A673 (cell line): ENCODE measurements at regions not wholly inside any gene's neighbourhood (a gene's known extent, or its start where the extent isn't known, plus 50 kb on each side); places are given as distances from the start of the nearest gene placed in this dataset.

Source experiments
- BruUV-seq: library from RNA; stranded (reverse); fragments of 400-500 nt; replicated peaks from 2 replicates; lab custom pipeline; 2021; lab: Mats Ljungman, UMichigan
- CTCF ChIA-PET: fragments of 300-600 bp; sonication (Branson Sonifier 250); formaldehyde crosslinking; loops from one replicate; lab custom pipeline; 2022; ENCODE audit warnings: antibody characterized with exemption; lab: Charles Lee
- POLR2A ChIA-PET: fragments of 300-600 bp; sonication (Branson Sonifier 250); formaldehyde crosslinking; loops from one replicate; lab custom pipeline; 2022; ENCODE audit warnings: antibody characterized with exemption; ENCODE audit not compliant: low non-redundant PET; lab: Charles Lee
- DNase-seq: peaks from one replicate; pipeline ENCODE4 v3.0.0-alpha.2; 2015; ENCODE audit warnings: low spot score
- H3K27ac ChIP-seq: fragments of 200-600 bp; sonication (generic); 2 replicates; pipeline ENCODE4 v1.5.1; 2016; ENCODE audit warnings: mixed run types, low read depth, mild to moderate bottlenecking, mixed read lengths, antibody characterized with exemption, low read length; ENCODE audit not compliant: poor library complexity, severe bottlenecking
- H3K27me3 ChIP-seq: fragments of 200-600 bp; sonication (generic); replicated peaks from 2 replicates; pipeline ENCODE4 v1.6.1; 2017; ENCODE audit warnings: mixed run types, low read depth, mild to moderate bottlenecking, mixed read lengths, antibody characterized with exemption, low read length; ENCODE audit not compliant: insufficient read depth, poor library complexity
- H3K36me3 ChIP-seq: fragments of 200-600 bp; sonication (generic); 2 replicates; pipeline ENCODE4 v1.6.1; 2016; ENCODE audit warnings: mixed run types, mild to moderate bottlenecking, mixed read lengths, antibody characterized with exemption, low read length; ENCODE audit not compliant: insufficient read depth, poor library complexity, severe bottlenecking
- H3K4me1 ChIP-seq: fragments of 200-600 bp; sonication (generic); 2 replicates; pipeline ENCODE4 v1.6.1; 2017; ENCODE audit warnings: mixed run types, mild to moderate bottlenecking, mixed read lengths, antibody characterized with exemption, low read length; ENCODE audit not compliant: insufficient read depth, poor library complexity, severe bottlenecking
- H3K4me3 ChIP-seq: fragments of 200-600 bp; sonication (generic); 2 replicates; pipeline ENCODE4 v1.5.1; 2016; ENCODE audit warnings: low read depth, mixed run types, mild to moderate bottlenecking, mixed read lengths, low read length; ENCODE audit not compliant: poor library complexity, severe bottlenecking
- H3K9me3 ChIP-seq: fragments of 200-600 bp; sonication (generic); 2 replicates; pipeline ENCODE4 v1.6.1; 2016; ENCODE audit warnings: mixed run types, low read depth, mild to moderate bottlenecking, mixed read lengths, antibody characterized with exemption, low read length; ENCODE audit not compliant: poor library complexity, severe bottlenecking
- EZH2 ChIP-seq: fragments of 200-600 bp; sonication (generic); IDR thresholded peaks from 2 replicates; pipeline ENCODE4 v1.6.1; 2017; ENCODE audit warnings: borderline replicate concordance, low read depth, mild to moderate bottlenecking, mixed read lengths, antibody characterized with exemption, low read length; ENCODE audit not compliant: poor library complexity, severe bottlenecking
- intact Hi-C: fragments of 100-400 bp; cut with micrococcal nuclease; formaldehyde crosslinking; loops from one replicate; pipeline ENCODE4 v1.10.0; 2022; ENCODE audit not compliant: unreplicated experiment
- TF ChIP-seq, protein P1 (sequence below): fragments of 300-800, 200-600 bp; sonication (generic); conservative IDR thresholded peaks from 2 replicates; pipeline ENCODE4 v1.5.1; 2017; ENCODE audit warnings: low read depth, mild to moderate bottlenecking, antibody characterized with exemption, low read length, moderate library complexity, mixed read lengths

DNA sequence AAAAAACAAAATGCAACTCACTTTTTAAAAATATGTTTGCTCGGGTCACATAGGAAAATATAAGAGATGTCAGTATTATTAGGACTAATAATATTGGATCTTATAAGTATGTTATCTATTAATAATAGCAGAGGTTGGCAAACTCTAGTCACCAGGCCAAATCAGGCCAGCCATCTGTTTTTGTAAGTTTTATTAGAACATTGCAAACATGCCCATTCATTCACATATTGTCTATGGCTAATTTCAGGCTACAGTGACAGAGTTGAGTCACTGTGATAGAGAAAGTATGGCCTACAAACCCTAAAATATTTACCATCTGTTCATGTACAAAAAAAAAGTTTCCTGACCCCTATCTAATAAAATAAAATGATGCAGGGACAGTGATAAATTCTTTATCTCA lies 97.7 kb upstream of the CDH6 start:
- BruUV-seq, result no TSS peak
- no peak overlapping the region for H3K4me3 ChIP-seq
- POLR2A ChIA-PET, result no interaction called here
- H3K9me3 ChIP-seq, result no peaks in the 10 kb centered on the region
- no peak overlapping the region for H3K27ac ChIP-seq
- no peaks in the 10 kb centered on the region for H3K4me1 ChIP-seq
- H3K36me3 ChIP-seq, result no peaks in the 10 kb centered on the region
- intact Hi-C loops, result no loop called here
- no peaks in the 10 kb centered on the region for H3K27me3 ChIP-seq
- CTCF ChIA-PET, result no interaction called here
- no peak for DNase-seq
- no peak for TF ChIP-seq EZH2
- TF ChIP-seq, protein P1, sequence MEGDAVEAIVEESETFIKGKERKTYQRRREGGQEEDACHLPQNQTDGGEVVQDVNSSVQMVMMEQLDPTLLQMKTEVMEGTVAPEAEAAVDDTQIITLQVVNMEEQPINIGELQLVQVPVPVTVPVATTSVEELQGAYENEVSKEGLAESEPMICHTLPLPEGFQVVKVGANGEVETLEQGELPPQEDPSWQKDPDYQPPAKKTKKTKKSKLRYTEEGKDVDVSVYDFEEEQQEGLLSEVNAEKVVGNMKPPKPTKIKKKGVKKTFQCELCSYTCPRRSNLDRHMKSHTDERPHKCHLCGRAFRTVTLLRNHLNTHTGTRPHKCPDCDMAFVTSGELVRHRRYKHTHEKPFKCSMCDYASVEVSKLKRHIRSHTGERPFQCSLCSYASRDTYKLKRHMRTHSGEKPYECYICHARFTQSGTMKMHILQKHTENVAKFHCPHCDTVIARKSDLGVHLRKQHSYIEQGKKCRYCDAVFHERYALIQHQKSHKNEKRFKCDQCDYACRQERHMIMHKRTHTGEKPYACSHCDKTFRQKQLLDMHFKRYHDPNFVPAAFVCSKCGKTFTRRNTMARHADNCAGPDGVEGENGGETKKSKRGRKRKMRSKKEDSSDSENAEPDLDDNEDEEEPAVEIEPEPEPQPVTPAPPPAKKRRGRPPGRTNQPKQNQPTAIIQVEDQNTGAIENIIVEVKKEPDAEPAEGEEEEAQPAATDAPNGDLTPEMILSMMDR, result no peak

- no peak for TF ChIP-seq EZH2
- no peak overlapping the region for H3K27ac ChIP-seq
- H3K9me3 ChIP-seq, result no peaks in the 10 kb centered on the region
- no peaks in the 10 kb centered on the region for H3K27me3 ChIP-seq
- CTCF ChIA-PET, result no interaction called here
- no peaks in the 10 kb centered on the region for H3K36me3 ChIP-seq
- DNase-seq, result no peak
- no peak overlapping the region for H3K4me3 ChIP-seq
- intact Hi-C loops, result no loop called here
- POLR2A ChIA-PET, result no interaction called here
- no peaks in the 10 kb centered on the region for H3K4me1 ChIP-seq
- BruUV-seq, result no TSS peak
Observed at GRCh38 chr5:31091501-31091900, 102.0 kb upstream of the CDH6 start.

DNA sequence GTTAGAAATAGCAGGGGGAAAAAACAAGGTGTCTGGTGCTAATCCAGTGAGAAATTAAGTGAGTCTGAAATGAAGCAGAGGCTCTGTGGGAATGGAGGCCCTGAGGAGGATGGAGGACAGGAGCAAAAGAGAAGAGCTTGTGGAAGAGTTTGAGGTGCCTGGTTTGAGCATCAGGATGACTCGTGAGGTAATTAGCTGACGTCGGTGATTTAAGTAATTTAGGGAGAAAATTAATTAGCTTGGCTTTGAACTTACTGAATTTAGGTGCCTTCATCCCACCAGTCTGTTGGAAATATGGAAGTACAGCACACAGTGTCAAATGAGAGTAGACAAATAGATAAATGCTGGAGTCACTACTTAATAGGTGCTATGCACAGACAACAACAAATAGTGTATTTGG lies 103.0 kb upstream of the CDH6 start:
- ChIA-PET POLR2A (interaction anchor here (0.7 kb wide), 1 partner anchor 29 kb away, joined by 3 read pairs; no protein-coding TSS in a partner anchor), CTCF (no interaction called here)
- Histone ChIP-seq H3K9me3 (no peaks in the 10 kb centered on the region), H3K36me3 (no peaks in the 10 kb centered on the region), H3K4me3 (no peak overlapping the region), H3K27ac (no peak overlapping the region), H3K27me3 (no peaks in the 10 kb centered on the region), H3K4me1 (no peaks in the 10 kb centered on the region)
- no peak for DNase-seq
- no TSS peak for BruUV-seq
- TF ChIP-seq EZH2, result no peak
- TF ChIP-seq, protein P1, result no peak
- intact Hi-C loops, result no loop called here

DNA sequence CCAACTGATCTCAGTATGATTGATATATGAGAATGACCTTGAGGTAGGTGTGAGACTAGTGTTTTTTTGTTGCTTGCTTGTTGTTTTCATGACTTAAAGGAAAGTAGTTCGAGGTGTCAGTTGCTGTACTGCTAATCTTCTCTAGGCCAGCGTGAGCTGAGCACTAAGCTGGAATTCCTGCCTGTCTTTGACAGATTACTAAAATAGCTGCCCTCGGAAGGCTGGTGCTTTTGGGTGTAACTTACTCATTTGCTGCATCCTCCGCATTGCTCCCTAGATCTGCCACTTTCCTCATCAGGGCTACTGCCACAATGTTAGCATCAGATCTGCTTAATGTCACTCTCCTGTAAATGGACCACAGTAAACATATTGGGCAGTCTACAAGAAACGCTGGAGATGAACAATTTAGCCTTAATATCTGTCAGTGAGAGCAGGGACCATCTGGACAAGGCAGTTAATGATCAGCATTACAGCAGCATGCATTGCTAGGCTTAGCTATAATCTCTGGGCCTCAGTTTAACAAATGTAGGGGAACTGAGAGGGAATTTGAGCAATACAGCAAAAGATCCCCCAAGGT lies 106.6 kb upstream of the CDH6 start:
- Histone ChIP-seq H3K9me3 (no peaks in the 10 kb centered on the region), H3K27me3 (no peaks in the 10 kb centered on the region), H3K4me1 (no peaks in the 10 kb centered on the region), H3K36me3 (no peaks in the 10 kb centered on the region), H3K27ac (no peak overlapping the region), H3K4me3 (no peak overlapping the region)
- BruUV-seq, result no TSS peak
- TF ChIP-seq EZH2, result no peak
- CTCF ChIA-PET, result no interaction called here
- intact Hi-C loops, result no loop called here
- no peak for DNase-seq
- POLR2A ChIA-PET, result no interaction called here
